CD4-positive, alpha-beta T cell treated with Interleukin-4 for 4 hours (primary cell): ENCODE measurements at regions not wholly inside any gene's neighbourhood (a gene's known extent, or its start where the extent isn't known, plus 50 kb on each side); places are given as distances from the start of the nearest gene placed in this dataset.
"Not testable (repeated sequence)": the region's sequence is repeated elsewhere in the genome, so short reads cannot be mapped to it uniquely, and the experiment has no call there.

ENCODE experiments used
- DNase-seq: peaks from one replicate; pipeline ENCODE4 v3.0.0-alpha.2; 2020

- no peak for DNase-seq
These were observed 275.7 kb upstream of the C1orf174 start for GRCh38 chr1:4175566-4176405.

- no peak for DNase-seq
These were observed 276.8 kb upstream of the C1orf174 start for GRCh38 chr1:4176841-4177240.

- no peak for DNase-seq
These were observed 277.5 kb upstream of the C1orf174 start for GRCh38 chr1:4177425-4178150.

GRCh38 chr1:4178501-4179113, 278.5 kb upstream of the C1orf174 start:
- no peak for DNase-seq

GRCh38 chr1:4179914-4180735, 280.1 kb upstream of the C1orf174 start:
- DNase-seq = no peak

GRCh38 chr1:4186486-4186885, 286.4 kb upstream of the C1orf174 start:
- DNase-seq = not testable (repeated sequence)

GRCh38 chr1:4203501-4203900, 303.4 kb upstream of the C1orf174 start:
- no peak for DNase-seq

GRCh38 chr1:4207183-4207582, 307.1 kb upstream of the C1orf174 start:
- no peak for DNase-seq

- DNase-seq = no peak
These were observed 308.0 kb upstream of the C1orf174 start for GRCh38 chr1:4207842-4208692.

GRCh38 chr1:4210043-4210442, 310.0 kb upstream of the C1orf174 start:
- DNase-seq = no peak

- DNase-seq = no peak
These were observed 312.7 kb upstream of the C1orf174 start for GRCh38 chr1:4212796-4213195.

GRCh38 chr1:4213366-4213973, 313.4 kb upstream of the C1orf174 start:
- no peak for DNase-seq

- no peak for DNase-seq
These were observed 314.8 kb upstream of the C1orf174 start for GRCh38 chr1:4214826-4215225.

- DNase-seq = no peak
These were observed 315.3 kb upstream of the C1orf174 start for GRCh38 chr1:4215391-4215790.

GRCh38 chr1:4216231-4216630, 316.2 kb upstream of the C1orf174 start:
- DNase-seq = no peak

GRCh38 chr1:4218619-4219018, 318.5 kb upstream of the C1orf174 start:
- DNase-seq = no peak

- no peak for DNase-seq
These were observed 319.0 kb upstream of the C1orf174 start for GRCh38 chr1:4219111-4219510.

- no peak for DNase-seq
These were observed 319.8 kb upstream of the C1orf174 start for GRCh38 chr1:4219826-4220225.

- DNase-seq = no peak
These were observed 320.3 kb upstream of the C1orf174 start for GRCh38 chr1:4220362-4220761.

- DNase-seq = no peak
These were observed 321.0 kb upstream of the C1orf174 start for GRCh38 chr1:4221107-4221506.

GRCh38 chr1:4224684-4225467, 324.8 kb upstream of the C1orf174 start:
- no peak for DNase-seq
